ENCODE measurements at regions not wholly inside any gene's neighbourhood (a gene's known extent, or its start where the extent isn't known, plus 50 kb on each side); places are given as distances from the start of the nearest gene placed in this dataset.

DNA sequence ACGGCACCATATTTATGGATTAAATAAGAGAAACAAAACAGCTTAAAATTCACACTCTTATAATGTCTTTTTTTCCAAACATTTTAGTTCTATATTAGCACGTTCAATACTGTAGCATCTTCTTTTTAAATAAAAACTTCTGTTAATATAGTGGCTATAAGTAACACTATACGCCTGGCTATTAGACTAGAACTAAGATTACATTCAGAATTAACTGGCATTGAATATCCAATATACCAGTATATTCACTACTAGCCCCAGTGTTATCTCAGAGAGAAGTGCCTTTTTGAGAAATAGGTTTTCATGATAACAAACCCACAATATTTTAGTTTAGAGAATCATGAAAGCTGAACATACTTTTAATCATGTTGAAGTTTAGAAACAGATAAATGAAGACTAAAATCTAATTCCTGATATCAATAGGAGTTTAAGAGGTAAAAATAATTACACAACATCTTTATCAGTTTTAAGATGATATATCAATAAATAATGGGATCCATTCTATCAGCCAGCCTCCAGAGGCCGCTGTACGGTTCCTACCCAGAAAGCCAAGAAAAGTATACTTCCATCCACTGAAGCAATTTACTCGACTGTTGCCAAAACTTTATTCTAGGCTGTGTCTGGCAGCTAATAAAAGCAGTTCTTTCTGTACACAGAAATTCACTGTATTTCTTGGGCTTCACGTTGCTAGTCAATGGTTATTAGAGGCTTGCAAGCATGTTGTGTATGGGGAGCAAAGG, 1113.4 kb upstream of the MIR17HG start:
- H3K4me2 ChIP-seq (ENCODE audit: low read length) = no peak overlapping the region
- no peaks in the 10 kb centered on the region for H3K4me1 ChIP-seq
- H3K4me3 ChIP-seq (ENCODE audit: low read depth, low read length) = no peak overlapping the region
- H3K9ac ChIP-seq = no peak overlapping the region
- TF ChIP-seq, protein P1, sequence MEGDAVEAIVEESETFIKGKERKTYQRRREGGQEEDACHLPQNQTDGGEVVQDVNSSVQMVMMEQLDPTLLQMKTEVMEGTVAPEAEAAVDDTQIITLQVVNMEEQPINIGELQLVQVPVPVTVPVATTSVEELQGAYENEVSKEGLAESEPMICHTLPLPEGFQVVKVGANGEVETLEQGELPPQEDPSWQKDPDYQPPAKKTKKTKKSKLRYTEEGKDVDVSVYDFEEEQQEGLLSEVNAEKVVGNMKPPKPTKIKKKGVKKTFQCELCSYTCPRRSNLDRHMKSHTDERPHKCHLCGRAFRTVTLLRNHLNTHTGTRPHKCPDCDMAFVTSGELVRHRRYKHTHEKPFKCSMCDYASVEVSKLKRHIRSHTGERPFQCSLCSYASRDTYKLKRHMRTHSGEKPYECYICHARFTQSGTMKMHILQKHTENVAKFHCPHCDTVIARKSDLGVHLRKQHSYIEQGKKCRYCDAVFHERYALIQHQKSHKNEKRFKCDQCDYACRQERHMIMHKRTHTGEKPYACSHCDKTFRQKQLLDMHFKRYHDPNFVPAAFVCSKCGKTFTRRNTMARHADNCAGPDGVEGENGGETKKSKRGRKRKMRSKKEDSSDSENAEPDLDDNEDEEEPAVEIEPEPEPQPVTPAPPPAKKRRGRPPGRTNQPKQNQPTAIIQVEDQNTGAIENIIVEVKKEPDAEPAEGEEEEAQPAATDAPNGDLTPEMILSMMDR (IDR thresholded peaks at IDR 0.05) = no peak
- H3K79me2 ChIP-seq = no peaks in the 10 kb centered on the region
- H3K9me3 ChIP-seq (ENCODE audit: control insufficient read depth, low read length) = no peaks in the 10 kb centered on the region
- H3K36me3 ChIP-seq (ENCODE audit: control insufficient read depth, insufficient read depth, low read length) = no peaks in the 10 kb centered on the region
- no peak overlapping the region for H3K27ac ChIP-seq
- no peak overlapping the region for H2AFZ ChIP-seq
- H3K27me3 ChIP-seq (ENCODE audit: control insufficient read depth, insufficient read depth, low read length) = no peaks in the 10 kb centered on the region

DNA sequence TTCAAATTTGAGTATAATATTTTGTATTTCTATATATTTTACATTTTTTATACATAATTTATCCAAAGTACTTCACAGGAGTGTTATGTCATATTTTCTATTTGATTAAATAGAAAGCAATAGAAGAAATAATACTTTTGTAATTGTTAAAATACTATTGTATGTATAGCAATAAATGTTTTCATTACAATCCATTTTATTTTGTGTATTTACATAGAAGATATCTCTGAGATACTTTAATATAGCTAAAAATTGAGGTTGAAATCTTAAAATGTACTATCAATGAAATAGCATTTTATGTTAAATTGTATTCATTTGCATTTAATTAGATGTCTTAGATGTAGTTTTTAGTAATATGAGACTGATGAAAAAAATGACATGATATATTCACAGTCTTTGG, 1109.6 kb upstream of the MIR17HG start:
- Histone ChIP-seq H3K4me2 (ENCODE audit: low read length) (no peak overlapping the region), H3K79me2 (no peaks in the 10 kb centered on the region)

DNA sequence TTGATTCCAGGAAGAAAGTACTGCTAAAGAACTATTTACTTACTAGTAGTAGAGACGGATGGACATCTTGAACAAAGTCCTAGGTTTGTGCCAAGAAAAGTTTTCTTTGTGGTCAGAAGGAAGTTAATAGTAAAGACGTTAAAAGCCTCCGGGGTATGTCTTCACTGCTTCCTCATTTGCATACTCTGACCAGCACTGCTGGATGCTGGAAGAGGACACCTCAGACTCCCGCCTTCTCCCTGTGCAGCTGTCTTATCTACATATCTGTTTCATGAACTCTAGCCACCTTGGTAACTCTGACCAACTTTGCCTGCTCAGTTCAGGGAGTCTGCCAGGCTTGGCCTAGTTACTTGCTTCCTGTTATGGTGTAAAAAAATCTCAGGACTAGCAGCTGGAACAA, 1109.1 kb upstream of the MIR17HG start:
- TF ChIP-seq, protein P1 (IDR thresholded peaks at IDR 0.05) = no peak
- Histone ChIP-seq H3K36me3 (ENCODE audit: control insufficient read depth, insufficient read depth, low read length) (no peaks in the 10 kb centered on the region), H3K9ac (no peak overlapping the region), H2AFZ (no peak overlapping the region), H3K27ac (no peak overlapping the region), H3K9me3 (ENCODE audit: control insufficient read depth, low read length) (no peaks in the 10 kb centered on the region), H3K27me3 (ENCODE audit: control insufficient read depth, insufficient read depth, low read length) (no peaks in the 10 kb centered on the region), H3K4me2 (ENCODE audit: low read length) (no peak overlapping the region), H3K79me2 (no peaks in the 10 kb centered on the region), H3K4me3 (ENCODE audit: low read depth, low read length) (no peak overlapping the region), H3K4me1 (no peaks in the 10 kb centered on the region)

More for the DNA sequence above, 1109.6 kb upstream of the MIR17HG start:
- H3K4me3 ChIP-seq (ENCODE audit: low read depth, low read length) = no peak overlapping the region
- no peaks in the 10 kb centered on the region for H3K36me3 ChIP-seq (ENCODE audit: control insufficient read depth, insufficient read depth, low read length)
- H3K27ac ChIP-seq = no peak overlapping the region
- TF ChIP-seq, protein P1 (IDR thresholded peaks at IDR 0.05) = no peak
- no peaks in the 10 kb centered on the region for H3K9me3 ChIP-seq (ENCODE audit: control insufficient read depth, low read length)
- no peaks in the 10 kb centered on the region for H3K27me3 ChIP-seq (ENCODE audit: control insufficient read depth, insufficient read depth, low read length)
- no peaks in the 10 kb centered on the region for H3K4me1 ChIP-seq
- H3K9ac ChIP-seq = no peak overlapping the region
- no peak overlapping the region for H2AFZ ChIP-seq

DNA sequence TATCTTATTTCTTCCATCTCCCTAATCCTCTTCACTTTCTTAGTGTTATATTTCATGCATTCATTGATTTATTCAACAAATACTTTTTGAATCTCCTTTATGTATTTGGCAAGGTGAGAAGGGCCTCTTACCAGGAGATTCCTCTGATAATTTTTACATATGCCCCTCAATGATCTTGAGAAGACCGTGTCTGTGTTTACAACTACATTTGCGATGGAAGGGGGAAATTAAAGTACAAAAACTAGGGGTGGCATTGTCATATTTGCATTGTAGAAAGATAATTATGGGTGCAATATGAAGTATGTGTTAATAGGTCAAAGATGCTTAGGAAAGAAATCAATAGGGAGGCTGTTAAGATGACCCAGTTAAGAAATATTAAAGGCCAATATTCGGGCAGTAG, 1108.4 kb upstream of the MIR17HG start:
- TF ChIP-seq, protein P1 (IDR thresholded peaks at IDR 0.05) = no peak

DNA sequence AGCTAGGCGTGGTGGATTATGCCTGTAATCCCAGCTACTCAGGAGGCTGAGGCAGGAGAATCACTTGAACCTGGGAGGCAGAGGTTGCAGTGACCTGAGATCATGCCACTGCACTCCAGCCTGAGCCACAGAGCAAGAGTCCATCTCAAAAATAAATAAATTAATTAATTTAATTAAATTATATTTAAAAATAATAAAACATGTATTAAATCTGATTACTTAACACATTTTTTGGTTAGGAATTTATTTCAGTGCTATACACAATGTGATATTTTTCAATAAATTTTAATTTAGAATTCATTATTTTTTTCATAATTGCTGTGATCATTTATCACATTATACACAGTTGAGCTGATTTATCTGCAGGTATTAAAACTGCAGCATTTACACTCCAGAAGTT, 1101.5 kb upstream of the MIR17HG start:
- Histone ChIP-seq H2AFZ (no peak overlapping the region), H3K79me2 (no peaks in the 10 kb centered on the region), H3K9ac (no peak overlapping the region), H3K4me1 (no peaks in the 10 kb centered on the region), H3K9me3 (ENCODE audit: control insufficient read depth, low read length) (no peaks in the 10 kb centered on the region), H3K4me2 (ENCODE audit: low read length) (no peak overlapping the region), H3K36me3 (ENCODE audit: control insufficient read depth, insufficient read depth, low read length) (no peaks in the 10 kb centered on the region), H3K4me3 (ENCODE audit: low read depth, low read length) (no peak overlapping the region), H3K27me3 (ENCODE audit: control insufficient read depth, insufficient read depth, low read length) (no peaks in the 10 kb centered on the region), H3K27ac (no peak overlapping the region)
- TF ChIP-seq, protein P1 (IDR thresholded peaks at IDR 0.05) = no peak

More for the DNA sequence above, 1108.4 kb upstream of the MIR17HG start:
- Histone ChIP-seq H2AFZ (no peak overlapping the region), H3K27me3 (ENCODE audit: control insufficient read depth, insufficient read depth, low read length) (no peaks in the 10 kb centered on the region), H3K4me2 (ENCODE audit: low read length) (no peak overlapping the region), H3K27ac (no peak overlapping the region), H3K79me2 (no peaks in the 10 kb centered on the region), H3K4me1 (no peaks in the 10 kb centered on the region), H3K9me3 (ENCODE audit: control insufficient read depth, low read length) (no peaks in the 10 kb centered on the region), H3K9ac (no peak overlapping the region), H3K36me3 (ENCODE audit: control insufficient read depth, insufficient read depth, low read length) (no peaks in the 10 kb centered on the region), H3K4me3 (ENCODE audit: low read depth, low read length) (no peak overlapping the region)

Data from parathyroid adenoma (tissue), 2 donors.